ENCODE measurements at regions not wholly inside any gene's neighbourhood (a gene's known extent, or its start where the extent isn't known, plus 50 kb on each side); places are given as distances from the start of the nearest gene placed in this dataset.

DNA sequence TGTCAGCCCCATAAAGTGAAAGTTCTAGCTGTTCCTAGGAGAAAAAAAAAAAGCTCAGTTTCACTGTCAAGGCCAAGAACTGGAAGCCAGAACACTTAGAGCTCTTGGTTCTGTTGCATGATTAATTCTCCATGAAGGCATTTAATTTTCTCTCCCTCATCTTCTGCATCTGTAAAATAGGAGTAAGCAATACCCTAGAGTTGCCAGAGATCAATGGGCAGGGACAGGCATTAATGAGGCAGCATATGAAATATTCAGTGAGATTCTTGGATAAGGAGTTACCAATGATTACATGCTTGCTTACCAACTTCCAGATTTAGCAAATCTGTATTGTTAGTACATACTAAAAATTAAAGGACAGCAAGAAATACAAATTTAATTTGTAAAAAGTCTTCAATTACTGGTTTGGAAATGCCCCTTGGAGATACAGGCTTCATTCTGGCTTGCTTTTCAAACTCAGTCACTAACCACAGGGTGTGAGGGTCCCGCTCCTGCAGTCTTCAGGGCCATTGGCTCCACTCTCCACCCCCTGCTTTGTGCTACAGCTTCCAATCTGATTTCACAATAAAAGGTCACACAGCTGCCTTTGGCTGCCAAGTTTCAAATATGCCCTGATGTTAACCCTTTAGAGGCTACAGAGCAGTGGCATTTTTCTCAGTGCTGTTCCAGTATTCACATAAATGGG, 624.6 kb downstream of the BNC2 start:
- intact Hi-C loops (cut with micrococcal nuclease): no loop called here

DNA sequence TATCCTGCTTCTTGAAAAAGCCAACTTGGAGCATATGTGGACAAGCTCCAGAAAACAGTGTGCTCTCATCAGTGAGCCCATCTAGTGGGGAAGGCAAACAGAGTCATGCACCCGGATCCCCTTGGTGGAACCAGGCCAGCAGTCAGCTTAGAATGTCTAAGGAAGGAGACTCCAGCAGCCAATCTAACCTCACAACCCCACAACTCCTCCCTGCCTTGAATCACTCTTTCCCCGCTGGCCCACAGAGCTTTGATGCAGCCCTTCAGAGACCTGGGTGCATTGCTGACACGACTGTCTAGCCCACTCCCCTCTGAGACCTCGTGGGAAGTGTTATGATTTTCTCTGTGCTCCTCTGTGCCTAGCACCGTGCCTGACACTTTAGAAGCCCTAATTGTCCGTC, 623.7 kb downstream of the BNC2 start:
- Histone ChIP-seq H3K79me2 (ENCODE audit: insufficient read depth, low read length) (no peaks in the 10 kb centered on the region), H3K9ac (ENCODE audit: low read length) (no peak overlapping the region), H3K27ac (ENCODE audit: low read depth, low read length) (no peak overlapping the region), H3K36me3 (ENCODE audit: control insufficient read depth in 1 of 2, insufficient read depth in 2 of 2, low read length in 2 of 2) (no peaks in the 10 kb centered on the region), H3K4me2 (ENCODE audit: low read length) (peak overlapping the region; percentile 49), H3K9me3 (ENCODE audit: control insufficient read depth in 1 of 2, insufficient read depth in 1 of 2, low read depth in 1 of 2, low read length in 2 of 2) (no peaks in the 10 kb centered on the region), H3K27me3 (ENCODE audit: insufficient read depth, low read length) (no peaks in the 10 kb centered on the region), H3K9me2 (ENCODE audit: insufficient read depth) (no peaks in the 10 kb centered on the region), H4K20me1 (ENCODE audit: insufficient read depth) (no peaks in the 10 kb centered on the region), H3K4me1 (ENCODE audit: control insufficient read depth in 1 of 2, insufficient read depth in 2 of 2, low read length in 2 of 2) (peaks cover 0 to 14% of the 10 kb centered on the region in 2 experiments; a peak in 2 of 4 replicates), H2AFZ (ENCODE audit: low read depth, low read length, poor library complexity, severe bottlenecking) (no peak overlapping the region), H3K4me3 (replicated peaks in 1 of 2; ENCODE audit: low read depth in 1 of 2, low read length in 2 of 2) (no peak overlapping the region)
- intact Hi-C loops (cut with micrococcal nuclease): no loop called here
- DNase-seq (ENCODE audit: low read depth, low spot score): no peak
- ChIA-PET RAD21 (ENCODE audit: low non-redundant PET in 1 of 2, low total read pairs in 2 of 2, uncharacterized antibody in 2 of 2, unreplicated experiment in 2 of 2) (no interaction called here), CTCF (no interaction called here), POLR2A (no interaction called here)
- no peak for ATAC-seq
- no TSS peak for BruUV-seq (replicated peaks)
- no peak for TF ChIP-seq CEBPB (IDR thresholded peaks at IDR 0.05; ENCODE audit: low read depth)
- no peak for TF ChIP-seq SIN3A (IDR thresholded peaks at IDR 0.05; ENCODE audit: low read depth)
- TF ChIP-seq ZFX (IDR thresholded peaks at IDR 0.05): no peak
- TF ChIP-seq, protein P1, sequence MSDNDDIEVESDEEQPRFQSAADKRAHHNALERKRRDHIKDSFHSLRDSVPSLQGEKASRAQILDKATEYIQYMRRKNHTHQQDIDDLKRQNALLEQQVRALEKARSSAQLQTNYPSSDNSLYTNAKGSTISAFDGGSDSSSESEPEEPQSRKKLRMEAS (IDR thresholded peaks at IDR 0.05): no peak
- TF ChIP-seq, protein P2, sequence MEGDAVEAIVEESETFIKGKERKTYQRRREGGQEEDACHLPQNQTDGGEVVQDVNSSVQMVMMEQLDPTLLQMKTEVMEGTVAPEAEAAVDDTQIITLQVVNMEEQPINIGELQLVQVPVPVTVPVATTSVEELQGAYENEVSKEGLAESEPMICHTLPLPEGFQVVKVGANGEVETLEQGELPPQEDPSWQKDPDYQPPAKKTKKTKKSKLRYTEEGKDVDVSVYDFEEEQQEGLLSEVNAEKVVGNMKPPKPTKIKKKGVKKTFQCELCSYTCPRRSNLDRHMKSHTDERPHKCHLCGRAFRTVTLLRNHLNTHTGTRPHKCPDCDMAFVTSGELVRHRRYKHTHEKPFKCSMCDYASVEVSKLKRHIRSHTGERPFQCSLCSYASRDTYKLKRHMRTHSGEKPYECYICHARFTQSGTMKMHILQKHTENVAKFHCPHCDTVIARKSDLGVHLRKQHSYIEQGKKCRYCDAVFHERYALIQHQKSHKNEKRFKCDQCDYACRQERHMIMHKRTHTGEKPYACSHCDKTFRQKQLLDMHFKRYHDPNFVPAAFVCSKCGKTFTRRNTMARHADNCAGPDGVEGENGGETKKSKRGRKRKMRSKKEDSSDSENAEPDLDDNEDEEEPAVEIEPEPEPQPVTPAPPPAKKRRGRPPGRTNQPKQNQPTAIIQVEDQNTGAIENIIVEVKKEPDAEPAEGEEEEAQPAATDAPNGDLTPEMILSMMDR (IDR thresholded peaks at IDR 0.05 in 2 of 3, conservative IDR thresholded peaks at IDR 0.05 in 1 of 3; ENCODE audit: borderline replicate concordance in 1 of 3, insufficient read depth in 1 of 3, low read depth in 2 of 3, low read length in 2 of 3): no peak
- TF ChIP-seq, protein P3, sequence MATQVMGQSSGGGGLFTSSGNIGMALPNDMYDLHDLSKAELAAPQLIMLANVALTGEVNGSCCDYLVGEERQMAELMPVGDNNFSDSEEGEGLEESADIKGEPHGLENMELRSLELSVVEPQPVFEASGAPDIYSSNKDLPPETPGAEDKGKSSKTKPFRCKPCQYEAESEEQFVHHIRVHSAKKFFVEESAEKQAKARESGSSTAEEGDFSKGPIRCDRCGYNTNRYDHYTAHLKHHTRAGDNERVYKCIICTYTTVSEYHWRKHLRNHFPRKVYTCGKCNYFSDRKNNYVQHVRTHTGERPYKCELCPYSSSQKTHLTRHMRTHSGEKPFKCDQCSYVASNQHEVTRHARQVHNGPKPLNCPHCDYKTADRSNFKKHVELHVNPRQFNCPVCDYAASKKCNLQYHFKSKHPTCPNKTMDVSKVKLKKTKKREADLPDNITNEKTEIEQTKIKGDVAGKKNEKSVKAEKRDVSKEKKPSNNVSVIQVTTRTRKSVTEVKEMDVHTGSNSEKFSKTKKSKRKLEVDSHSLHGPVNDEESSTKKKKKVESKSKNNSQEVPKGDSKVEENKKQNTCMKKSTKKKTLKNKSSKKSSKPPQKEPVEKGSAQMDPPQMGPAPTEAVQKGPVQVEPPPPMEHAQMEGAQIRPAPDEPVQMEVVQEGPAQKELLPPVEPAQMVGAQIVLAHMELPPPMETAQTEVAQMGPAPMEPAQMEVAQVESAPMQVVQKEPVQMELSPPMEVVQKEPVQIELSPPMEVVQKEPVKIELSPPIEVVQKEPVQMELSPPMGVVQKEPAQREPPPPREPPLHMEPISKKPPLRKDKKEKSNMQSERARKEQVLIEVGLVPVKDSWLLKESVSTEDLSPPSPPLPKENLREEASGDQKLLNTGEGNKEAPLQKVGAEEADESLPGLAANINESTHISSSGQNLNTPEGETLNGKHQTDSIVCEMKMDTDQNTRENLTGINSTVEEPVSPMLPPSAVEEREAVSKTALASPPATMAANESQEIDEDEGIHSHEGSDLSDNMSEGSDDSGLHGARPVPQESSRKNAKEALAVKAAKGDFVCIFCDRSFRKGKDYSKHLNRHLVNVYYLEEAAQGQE (IDR thresholded peaks at IDR 0.05; ENCODE audit: low read depth): no peak

More for the DNA sequence above, 624.6 kb downstream of the BNC2 start:
- Histone ChIP-seq H3K9me3 (ENCODE audit: control insufficient read depth in 1 of 2, insufficient read depth in 1 of 2, low read depth in 1 of 2, low read length in 2 of 2) (no peaks in the 10 kb centered on the region), H3K9ac (ENCODE audit: low read length) (no peak overlapping the region), H3K36me3 (ENCODE audit: control insufficient read depth in 1 of 2, insufficient read depth in 2 of 2, low read length in 2 of 2) (no peaks in the 10 kb centered on the region), H3K9me2 (ENCODE audit: insufficient read depth) (no peaks in the 10 kb centered on the region), H3K79me2 (ENCODE audit: insufficient read depth, low read length) (no peaks in the 10 kb centered on the region), H3K27me3 (ENCODE audit: insufficient read depth, low read length) (no peaks in the 10 kb centered on the region), H3K4me2 (ENCODE audit: low read length) (no peak overlapping the region), H2AFZ (ENCODE audit: low read depth, low read length, poor library complexity, severe bottlenecking) (no peak overlapping the region), H4K20me1 (ENCODE audit: insufficient read depth) (no peaks in the 10 kb centered on the region), H3K4me3 (replicated peaks in 1 of 2; ENCODE audit: low read depth in 1 of 2, low read length in 2 of 2) (no peak overlapping the region), H3K4me1 (ENCODE audit: control insufficient read depth in 1 of 2, insufficient read depth in 2 of 2, low read length in 2 of 2) (peaks cover 0 to 14% of the 10 kb centered on the region in 2 experiments; a peak in 2 of 4 replicates), H3K27ac (ENCODE audit: low read depth, low read length) (no peak overlapping the region)
- RAD21 ChIA-PET (ENCODE audit: low non-redundant PET in 1 of 2, low total read pairs in 2 of 2, uncharacterized antibody in 2 of 2, unreplicated experiment in 2 of 2): no interaction called here
- no TSS peak for BruUV-seq (replicated peaks)
- CTCF ChIA-PET: no interaction called here
- no peak for DNase-seq (ENCODE audit: low read depth, low spot score)
- no peak for ATAC-seq
- TF ChIP-seq JUND (IDR thresholded peaks at IDR 0.05) (no peak), EGR1 (IDR thresholded peaks at IDR 0.05; ENCODE audit: low read depth) (no peak), EZH2 (IDR thresholded peaks at IDR 0.05) (no peak), ZNF274 (IDR thresholded peaks at IDR 0.05; ENCODE audit: low read depth, low read length) (no peak), TCF7L2 (IDR thresholded peaks at IDR 0.05; ENCODE audit: borderline replicate concordance, extremely low read depth, insufficient read depth, insufficient read length) (no peak), RAD21 (IDR thresholded peaks at IDR 0.05; ENCODE audit: low read depth) (no peak)
- TF ChIP-seq, protein P4, sequence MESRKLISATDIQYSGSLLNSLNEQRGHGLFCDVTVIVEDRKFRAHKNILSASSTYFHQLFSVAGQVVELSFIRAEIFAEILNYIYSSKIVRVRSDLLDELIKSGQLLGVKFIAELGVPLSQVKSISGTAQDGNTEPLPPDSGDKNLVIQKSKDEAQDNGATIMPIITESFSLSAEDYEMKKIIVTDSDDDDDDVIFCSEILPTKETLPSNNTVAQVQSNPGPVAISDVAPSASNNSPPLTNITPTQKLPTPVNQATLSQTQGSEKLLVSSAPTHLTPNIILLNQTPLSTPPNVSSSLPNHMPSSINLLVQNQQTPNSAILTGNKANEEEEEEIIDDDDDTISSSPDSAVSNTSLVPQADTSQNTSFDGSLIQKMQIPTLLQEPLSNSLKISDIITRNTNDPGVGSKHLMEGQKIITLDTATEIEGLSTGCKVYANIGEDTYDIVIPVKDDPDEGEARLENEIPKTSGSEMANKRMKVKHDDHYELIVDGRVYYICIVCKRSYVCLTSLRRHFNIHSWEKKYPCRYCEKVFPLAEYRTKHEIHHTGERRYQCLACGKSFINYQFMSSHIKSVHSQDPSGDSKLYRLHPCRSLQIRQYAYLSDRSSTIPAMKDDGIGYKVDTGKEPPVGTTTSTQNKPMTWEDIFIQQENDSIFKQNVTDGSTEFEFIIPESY (IDR thresholded peaks at IDR 0.05; ENCODE audit: extremely low read depth, insufficient replicate concordance, low read length): no peak
- TF ChIP-seq, protein P1 (IDR thresholded peaks at IDR 0.05): no peak
- POLR2A ChIA-PET: no interaction called here
